NCI-H345 treated with DMSO at 0.1 percent for 48 hours (cell line): ENCODE measurements at regions not wholly inside any gene's neighbourhood (a gene's known extent, or its start where the extent isn't known, plus 50 kb on each side); places are given as distances from the start of the nearest gene placed in this dataset.
A peak's percentile ranks its signal among the peaks of the same experiment; 100 is the strongest.

Source experiments
- DNase-seq: peaks from one replicate; lab custom pipeline; 2025; ENCODE audit not compliant: unreplicated experiment; lab: John Stamatoyannopoulos, UW

- DNase-seq, result no peak
These were observed 827.9 kb downstream of the TSN start for GRCh38 chr2:122583159-122583917.

DNA sequence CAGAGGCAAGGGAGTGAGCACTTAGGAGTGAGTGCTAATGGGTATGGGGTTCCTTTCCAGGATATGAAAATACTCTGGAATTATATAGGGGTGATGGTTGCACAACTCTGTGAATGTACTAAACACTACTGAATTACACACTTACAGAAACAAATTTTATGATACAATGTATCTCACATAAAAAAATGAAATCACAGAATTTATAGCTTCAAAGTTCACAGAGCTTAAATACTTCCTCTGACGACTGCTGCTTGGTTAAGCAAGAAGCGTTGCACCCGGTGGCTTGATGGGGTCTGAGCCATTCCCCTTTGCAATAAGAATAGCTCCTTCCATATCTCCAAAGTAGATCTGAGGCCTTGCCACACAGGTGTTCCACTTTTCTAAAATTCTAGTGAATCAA is 835.1 kb downstream of the TSN start:
- no peak for DNase-seq

DNA sequence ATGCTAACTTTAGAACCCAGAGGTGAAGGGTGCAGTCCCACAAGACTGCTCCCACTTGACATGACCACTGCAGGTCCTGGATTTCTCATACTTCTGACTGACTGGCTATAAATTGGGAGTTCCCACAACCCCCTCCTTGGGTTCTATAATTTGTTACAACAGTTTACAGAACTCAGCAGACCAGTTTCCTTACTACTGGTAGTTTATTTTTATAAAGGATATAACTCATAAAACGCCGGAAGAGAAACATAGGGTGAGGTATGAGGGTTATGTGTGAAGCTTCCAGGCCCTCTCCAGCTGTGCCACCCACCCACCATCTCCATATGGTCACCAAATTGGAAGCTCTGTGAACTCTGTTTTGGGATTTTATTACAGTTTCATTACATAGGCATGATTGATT is 839.6 kb downstream of the TSN start:
- DNase-seq, result no peak

GRCh38 chr2:122596598-122596997 is 841.1 kb downstream of the TSN start:
- no peak for DNase-seq

DNA sequence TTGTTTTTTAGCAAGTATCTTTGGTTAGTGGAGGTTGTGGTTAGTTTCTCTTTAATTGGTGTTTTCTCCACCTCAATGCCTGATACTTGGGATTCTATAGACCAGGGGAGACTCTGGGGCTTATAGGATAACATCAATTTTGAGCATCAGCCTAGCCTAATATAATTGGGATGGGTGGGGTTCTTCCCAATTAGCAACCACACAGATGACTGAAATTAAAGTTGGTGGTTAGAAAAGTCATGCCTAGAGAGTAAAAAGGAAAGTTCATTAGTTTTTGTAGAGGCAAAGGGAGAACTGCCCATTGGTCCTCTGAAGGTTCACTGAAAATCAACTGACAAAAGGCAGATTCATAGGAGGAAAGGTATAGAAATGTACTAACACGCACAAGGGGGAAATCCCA is 843.3 kb downstream of the TSN start:
- no peak for DNase-seq

- DNase-seq, result no peak
These were observed 855.6 kb downstream of the TSN start for GRCh38 chr2:122610948-122611609.

DNA sequence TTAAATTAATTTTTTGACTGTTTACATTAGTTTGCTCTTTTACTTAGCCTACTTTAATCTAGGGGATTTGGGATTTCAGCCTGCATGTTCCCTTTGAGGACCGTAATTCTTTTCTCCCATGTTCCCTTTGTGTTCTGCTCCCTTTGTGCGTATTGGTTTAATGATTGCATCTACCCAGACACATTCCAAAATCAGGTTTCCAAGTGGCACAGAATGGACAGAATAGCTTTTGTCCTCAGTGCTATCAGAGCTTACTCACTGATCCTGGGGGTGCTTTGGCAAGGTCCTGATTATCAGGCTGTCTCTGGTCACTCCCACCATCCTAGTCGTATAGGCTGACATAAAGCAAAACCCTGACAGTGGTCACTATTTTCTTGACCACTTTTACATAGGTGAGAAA is 867.5 kb downstream of the TSN start:
- no peak for DNase-seq

DNA sequence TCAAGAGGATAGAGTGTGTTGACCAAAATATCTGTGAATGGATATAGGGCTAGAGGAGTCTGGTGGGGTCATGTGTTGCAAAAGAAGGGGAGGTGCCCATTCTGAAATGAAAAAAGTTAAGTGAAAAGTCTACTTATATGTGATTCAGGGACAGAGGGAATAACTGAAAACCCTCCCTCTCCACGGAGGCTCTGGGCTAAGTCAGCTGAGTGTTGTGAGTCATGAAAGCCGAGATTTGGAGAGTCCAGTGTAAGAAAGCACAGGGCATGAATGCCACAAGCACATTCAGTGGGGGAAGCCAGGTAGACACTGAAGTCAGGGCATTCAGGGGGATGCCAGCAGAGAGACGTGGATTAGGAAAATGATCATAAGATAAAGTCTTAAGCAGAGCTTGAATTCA is 871.9 kb downstream of the TSN start:
- DNase-seq, result no peak

- no peak for DNase-seq
These were observed 878.8 kb downstream of the TSN start for GRCh38 chr2:122634256-122634655.

DNA sequence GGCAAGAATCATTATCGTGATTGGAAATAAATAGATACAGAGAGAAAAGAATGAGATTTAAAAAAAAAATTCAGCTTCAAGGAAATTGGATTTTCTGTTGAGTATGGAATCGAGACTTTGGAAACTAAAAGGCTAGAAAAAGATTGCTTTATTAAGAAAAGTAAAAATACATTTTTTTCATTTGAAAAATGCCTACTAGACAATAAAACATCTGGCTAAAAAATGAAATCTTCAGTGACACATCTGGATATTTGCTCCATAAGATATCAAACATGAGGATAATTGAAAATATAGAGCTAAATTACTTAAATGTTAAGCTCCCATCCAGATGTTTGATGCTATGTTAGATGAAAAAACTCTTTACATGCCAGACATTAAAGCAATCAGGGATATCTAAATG is 879.5 kb downstream of the TSN start:
- no peak for DNase-seq

- no peak for DNase-seq
These were observed 880.2 kb downstream of the TSN start for GRCh38 chr2:122635686-122636085.

- no peak for DNase-seq
These were observed 880.6 kb downstream of the TSN start for GRCh38 chr2:122636097-122636496.

DNA sequence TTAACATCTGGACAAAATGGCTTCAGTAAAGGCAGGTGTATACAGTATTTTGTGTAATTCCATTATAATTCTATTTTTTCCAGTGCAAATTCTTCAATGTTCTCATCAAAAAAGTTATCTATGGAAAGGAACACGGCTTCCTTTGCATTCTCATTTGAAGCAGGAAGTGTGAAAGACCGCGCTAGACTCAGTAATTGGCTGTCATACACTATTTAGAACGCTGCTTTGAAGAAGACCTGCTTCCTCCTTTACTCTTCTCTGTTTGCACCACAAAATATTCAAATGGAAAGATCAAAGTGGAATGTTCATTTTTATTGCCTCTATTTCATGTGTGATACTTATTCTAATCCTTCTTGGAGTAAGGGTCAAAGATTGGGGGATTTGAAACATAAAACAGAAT is 883.7 kb downstream of the TSN start:
- DNase-seq, result no peak

- DNase-seq, result no peak
These were observed 884.3 kb downstream of the TSN start for GRCh38 chr2:122639711-122640110.

GRCh38 chr2:122643725-122644329 is 888.4 kb downstream of the TSN start:
- DNase-seq, result peak; percentile 90

- DNase-seq, result no peak
These were observed 895.8 kb downstream of the TSN start for GRCh38 chr2:122651236-122651635.

- DNase-seq, result no peak
These were observed 896.3 kb downstream of the TSN start for GRCh38 chr2:122651780-122652179.

DNA sequence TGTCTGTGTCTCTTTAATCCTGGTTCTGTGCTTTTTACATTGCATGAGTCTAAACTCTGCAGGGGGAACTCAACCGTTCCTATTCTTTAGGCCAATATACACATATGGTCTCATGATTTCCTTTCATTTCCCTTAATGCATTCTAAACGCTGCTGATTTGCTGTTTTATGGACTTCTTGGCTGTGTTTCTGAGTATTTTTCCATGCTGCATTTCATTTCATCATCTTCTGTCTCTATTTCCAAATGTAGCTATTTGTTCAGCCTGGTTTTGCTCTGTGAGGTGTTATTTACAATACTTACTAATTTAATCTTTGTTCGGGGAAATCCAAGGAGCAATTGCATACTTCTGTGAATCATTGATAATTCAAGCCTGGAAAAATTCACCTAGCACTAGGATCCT is 897.2 kb downstream of the TSN start:
- DNase-seq, result no peak

DNA sequence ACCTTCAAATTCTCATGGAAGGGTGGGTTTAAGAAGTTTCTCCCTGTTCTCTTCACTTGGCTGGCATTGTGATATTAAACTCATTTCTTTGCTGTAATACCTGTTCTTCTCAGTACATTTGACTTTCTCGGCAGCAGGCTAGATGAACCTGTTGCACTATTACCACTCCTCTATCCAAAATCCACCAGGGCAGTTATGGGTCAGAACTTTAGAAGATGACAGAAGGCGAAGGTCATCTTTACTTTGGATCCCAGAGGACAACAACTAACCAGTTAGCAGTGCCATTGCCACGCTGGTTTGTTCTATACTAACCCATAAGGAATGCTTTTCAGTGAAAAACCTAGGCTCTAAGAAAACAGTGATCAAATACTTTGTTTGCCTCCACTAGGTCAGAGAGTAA is 901.0 kb downstream of the TSN start:
- DNase-seq, result no peak

GRCh38 chr2:122660786-122661634 is 905.6 kb downstream of the TSN start:
- DNase-seq, result peak; percentile 15

DNA sequence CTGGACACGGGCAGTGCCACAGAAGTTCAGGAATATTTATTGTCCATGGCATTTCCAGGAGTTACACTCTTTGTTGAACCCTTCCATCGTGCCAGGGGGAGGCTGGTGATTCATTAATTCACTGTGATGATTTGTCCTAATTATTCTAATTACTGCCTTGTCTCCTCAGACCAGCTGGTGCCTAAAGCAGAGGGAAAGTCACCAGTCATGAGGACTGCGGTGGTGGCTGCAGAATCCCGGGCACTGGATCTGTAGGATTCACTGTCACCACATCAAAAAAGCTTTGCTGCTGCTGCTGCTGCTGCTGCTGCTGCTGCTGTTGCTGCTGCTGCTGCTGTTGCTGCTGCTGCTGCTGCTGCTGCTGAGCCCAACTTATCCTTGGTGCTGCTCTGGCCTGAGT is 908.2 kb downstream of the TSN start:
- no peak for DNase-seq

- no peak for DNase-seq
These were observed 914.2 kb downstream of the TSN start for GRCh38 chr2:122669627-122670026.
